Progenitor cell of endocrine pancreas (in vitro differentiated cells): ENCODE measurements at regions not wholly inside any gene's neighbourhood (a gene's known extent, or its start where the extent isn't known, plus 50 kb on each side); places are given as distances from the start of the nearest gene placed in this dataset.
"Not testable (repeated sequence)": the region's sequence is repeated elsewhere in the genome, so short reads cannot be mapped to it uniquely, and the experiment has no call there.

Experiments
- DNase-seq: peaks from one replicate; pipeline ENCODE4 v3.0.0; 2021; ENCODE audit warnings: low spot score; ENCODE audit not compliant: unreplicated experiment
- H3K27ac Mint-ChIP-seq: 2 replicates; pipeline ENCODE4 v1.8.0; 2021; ENCODE audit warnings: mild to moderate bottlenecking, moderate library complexity, mixed read lengths
- H3K27me3 Mint-ChIP-seq: 2 replicates; pipeline ENCODE4 v1.8.0; 2021; ENCODE audit warnings: mixed read lengths
- H3K36me3 Mint-ChIP-seq: 2 replicates; pipeline ENCODE4 v1.8.0; 2022; ENCODE audit warnings: mixed read lengths; ENCODE audit not compliant: insufficient read depth
- H3K4me1 Mint-ChIP-seq: 2 replicates; pipeline ENCODE4 v1.8.0; 2021; ENCODE audit warnings: low read depth, mixed read lengths
- H3K4me3 Mint-ChIP-seq: 2 replicates; pipeline ENCODE4 v1.8.0; 2021; ENCODE audit warnings: low read depth, mild to moderate bottlenecking, moderate library complexity, mixed read lengths
- H3K9me3 Mint-ChIP-seq: 2 replicates; pipeline ENCODE4 v1.8.0; 2021; ENCODE audit warnings: low read depth, mixed read lengths
- CTCF ChIP-seq: fragments of 200-600 bp; sonication (generic); IDR thresholded peaks from one replicate; pipeline ENCODE4 v1.5.0; 2021; ENCODE audit warnings: antibody characterized with exemption, mild to moderate bottlenecking; ENCODE audit not compliant: unreplicated experiment

GRCh38 chr5:131107128-131107527 lies 57.9 kb downstream of the HINT1 start:
- Mint-ChIP-seq H3K4me3 (no peak overlapping the region), H3K27ac (no peak overlapping the region), H3K27me3 (no peaks in the 10 kb centered on the region), H3K4me1 (no peaks in the 10 kb centered on the region), H3K9me3 (no peaks in the 10 kb centered on the region), H3K36me3 (no peaks in the 10 kb centered on the region)
- no peak for TF ChIP-seq CTCF
- no peak for DNase-seq

GRCh38 chr5:131104169-131104808 lies 60.8 kb downstream of the HINT1 start:
- no peak overlapping the region for H3K27ac Mint-ChIP-seq
- no peaks in the 10 kb centered on the region for H3K36me3 Mint-ChIP-seq
- TF ChIP-seq CTCF, result no peak
- H3K27me3 Mint-ChIP-seq, result no peaks in the 10 kb centered on the region
- no peaks in the 10 kb centered on the region for H3K9me3 Mint-ChIP-seq
- H3K4me3 Mint-ChIP-seq, result no peak overlapping the region
- H3K4me1 Mint-ChIP-seq, result no peaks in the 10 kb centered on the region
- DNase-seq, result no peak

- no peak overlapping the region for H3K27ac Mint-ChIP-seq
- TF ChIP-seq CTCF, result no peak
Observed at GRCh38 chr5:131096774-131097710, 68.0 kb downstream of the HINT1 start.

GRCh38 chr5:131095561-131095960 lies 69.5 kb downstream of the HINT1 start:
- not testable (repeated sequence) for H3K4me1 Mint-ChIP-seq, DNase-seq, H3K36me3 Mint-ChIP-seq, H3K27ac Mint-ChIP-seq, H3K4me3 Mint-ChIP-seq, H3K9me3 Mint-ChIP-seq, H3K27me3 Mint-ChIP-seq

More at GRCh38 chr5:131096774-131097710, 68.0 kb downstream of the HINT1 start:
- Mint-ChIP-seq H3K4me1 (no peaks in the 10 kb centered on the region), H3K36me3 (no peaks in the 10 kb centered on the region), H3K27me3 (no peaks in the 10 kb centered on the region), H3K4me3 (no peak overlapping the region), H3K9me3 (peaks cover 3% of the 10 kb centered on the region)
- no peak for DNase-seq

GRCh38 chr5:131084436-131084835 lies 80.6 kb downstream of the HINT1 start:
- Mint-ChIP-seq H3K36me3 (no peaks in the 10 kb centered on the region), H3K27ac (no peak overlapping the region), H3K27me3 (no peaks in the 10 kb centered on the region), H3K4me1 (no peaks in the 10 kb centered on the region), H3K9me3 (peaks cover 23% of the 10 kb centered on the region), H3K4me3 (no peak overlapping the region)
- TF ChIP-seq CTCF, result no peak
- no peak for DNase-seq
